ENCODE measurements at regions not wholly inside any gene's neighbourhood (a gene's known extent, or its start where the extent isn't known, plus 50 kb on each side); places are given as distances from the start of the nearest gene placed in this dataset.

DNA sequence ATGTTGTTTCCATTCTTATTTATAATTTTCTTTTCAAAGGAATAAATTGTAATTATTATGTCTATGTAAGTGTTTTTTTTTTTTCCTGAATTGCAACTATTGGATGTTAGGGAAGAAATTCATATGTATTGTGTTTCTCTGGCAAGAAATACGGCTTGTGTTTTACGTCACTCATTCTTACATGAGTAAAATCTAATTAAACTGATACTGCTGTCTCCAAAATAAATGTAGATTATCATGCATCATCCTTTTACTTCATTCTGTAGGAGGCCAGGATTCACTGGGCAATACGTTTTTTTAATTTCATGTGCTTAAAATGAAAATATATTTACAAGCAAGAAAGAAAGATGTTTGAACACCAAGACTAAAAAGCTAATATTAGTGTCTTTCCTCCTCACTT is 590.8 kb downstream of the OTOL1 start:
- Histone ChIP-seq H3K27ac (ENCODE audit: extremely low read depth, low read depth, low read length) (no peak overlapping the region), H3K36me3 (ENCODE audit: control insufficient read depth in 2 of 2, insufficient read depth in 1 of 2, low read length in 2 of 2) (no peaks in the 10 kb centered on the region), H3K9me3 (ENCODE audit: control insufficient read depth, insufficient read depth, low read depth, low read length) (no peaks in the 10 kb centered on the region), H3K4me3 (ENCODE audit: low read depth, low read length) (no peak overlapping the region), H3K4me1 (ENCODE audit: control insufficient read depth, insufficient read depth, low read length) (no peaks in the 10 kb centered on the region)
- ChIA-PET POLR2A (no interaction called here), CTCF (no interaction called here)
- TF ChIP-seq KLF1 (tag by site-specific recombination; IDR thresholded peaks at IDR 0.05) (no peak), ZNF335 (tag by site-specific recombination; conservative IDR thresholded peaks at IDR 0.05) (no peak), ZNF350 (tag by site-specific recombination; IDR thresholded peaks at IDR 0.05) (no peak), ZNF239 (tag by site-specific recombination; IDR thresholded peaks at IDR 0.05) (no peak), SALL2 (tag by site-specific recombination; IDR thresholded peaks at IDR 0.05; ENCODE audit: borderline replicate concordance) (no peak), HOXD13 (CRISPR knock-in tag; IDR thresholded peaks at IDR 0.05; ENCODE audit: borderline replicate concordance) (no peak), ATF2 (tag by site-specific recombination; IDR thresholded peaks at IDR 0.05; ENCODE audit: low read depth) (no peak), ZNF830 (tag by site-specific recombination; IDR thresholded peaks at IDR 0.05; ENCODE audit: low read depth) (no peak), ZNF596 (tag by site-specific recombination; IDR thresholded peaks at IDR 0.05) (no peak), GLIS1 (tag by site-specific recombination; IDR thresholded peaks at IDR 0.05) (no peak)

DNA sequence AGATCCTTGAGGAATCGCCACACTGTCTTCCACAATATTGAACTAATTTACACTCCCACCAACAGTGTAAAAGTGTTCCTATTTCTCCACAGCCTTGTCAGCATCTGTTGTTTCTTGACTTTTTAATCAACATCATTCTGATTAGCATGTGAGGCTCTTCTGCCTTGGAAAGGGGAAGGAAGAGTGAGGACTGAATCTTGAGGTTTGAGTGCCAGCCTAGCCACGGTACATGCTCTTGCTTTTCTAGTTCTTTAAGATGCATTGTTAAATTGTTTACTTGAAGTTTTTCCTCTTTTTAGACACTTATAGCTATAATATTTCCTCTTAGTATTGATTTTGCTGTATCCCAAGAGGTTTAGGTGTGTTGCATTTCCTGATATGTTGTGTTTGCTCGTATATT is 596.1 kb downstream of the OTOL1 start:
- H3K4me1 ChIP-seq (ENCODE audit: control insufficient read depth, insufficient read depth, low read length), result no peaks in the 10 kb centered on the region
- H3K27ac ChIP-seq (ENCODE audit: extremely low read depth, low read depth, low read length), result no peak overlapping the region
- TF ChIP-seq ZNF37A (tag by site-specific recombination; IDR thresholded peaks at IDR 0.05) (no peak), ZNF664 (tag by site-specific recombination; IDR thresholded peaks at IDR 0.05) (no peak), ZNF785 (tag by site-specific recombination; IDR thresholded peaks at IDR 0.05) (no peak), ZNF701 (tag by site-specific recombination; IDR thresholded peaks at IDR 0.05) (no peak), ZNF548 (tag by site-specific recombination; IDR thresholded peaks at IDR 0.05) (no peak), ZNF354C (tag by site-specific recombination; IDR thresholded peaks at IDR 0.05; ENCODE audit: borderline replicate concordance, low read depth) (no peak), ZNF175 (tag by site-specific recombination; IDR thresholded peaks at IDR 0.05) (no peak), ZSCAN18 (tag by site-specific recombination; IDR thresholded peaks at IDR 0.05) (no peak), ZNF626 (tag by site-specific recombination; IDR thresholded peaks at IDR 0.05) (no peak), ZNF692 (tag by site-specific recombination; IDR thresholded peaks at IDR 0.05) (no peak), ATF2 (tag by site-specific recombination; IDR thresholded peaks at IDR 0.05; ENCODE audit: low read depth) (no peak), ZNF10 (tag by site-specific recombination; IDR thresholded peaks at IDR 0.05) (no peak)
- TF ChIP-seq, protein P1, sequence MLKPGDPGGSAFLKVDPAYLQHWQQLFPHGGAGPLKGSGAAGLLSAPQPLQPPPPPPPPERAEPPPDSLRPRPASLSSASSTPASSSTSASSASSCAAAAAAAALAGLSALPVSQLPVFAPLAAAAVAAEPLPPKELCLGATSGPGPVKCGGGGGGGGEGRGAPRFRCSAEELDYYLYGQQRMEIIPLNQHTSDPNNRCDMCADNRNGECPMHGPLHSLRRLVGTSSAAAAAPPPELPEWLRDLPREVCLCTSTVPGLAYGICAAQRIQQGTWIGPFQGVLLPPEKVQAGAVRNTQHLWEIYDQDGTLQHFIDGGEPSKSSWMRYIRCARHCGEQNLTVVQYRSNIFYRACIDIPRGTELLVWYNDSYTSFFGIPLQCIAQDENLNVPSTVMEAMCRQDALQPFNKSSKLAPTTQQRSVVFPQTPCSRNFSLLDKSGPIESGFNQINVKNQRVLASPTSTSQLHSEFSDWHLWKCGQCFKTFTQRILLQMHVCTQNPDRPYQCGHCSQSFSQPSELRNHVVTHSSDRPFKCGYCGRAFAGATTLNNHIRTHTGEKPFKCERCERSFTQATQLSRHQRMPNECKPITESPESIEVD (tag by site-specific recombination; IDR thresholded peaks at IDR 0.05), result no peak
- POLR2A ChIA-PET, result no interaction called here
- H3K9me3 ChIP-seq (ENCODE audit: control insufficient read depth, insufficient read depth, low read depth, low read length), result no peaks in the 10 kb centered on the region
- CTCF ChIA-PET, result no interaction called here
- no peaks in the 10 kb centered on the region for H3K36me3 ChIP-seq (ENCODE audit: control insufficient read depth in 2 of 2, insufficient read depth in 1 of 2, low read length in 2 of 2)
- no peak overlapping the region for H3K4me3 ChIP-seq (ENCODE audit: low read depth, low read length)
